ENCODE measurements at regions not wholly inside any gene's neighbourhood (a gene's known extent, or its start where the extent isn't known, plus 50 kb on each side); places are given as distances from the start of the nearest gene placed in this dataset.
A peak's percentile ranks its signal among the peaks of the same experiment; 100 is the strongest.
"Not testable (repeated sequence)": the region's sequence is repeated elsewhere in the genome, so short reads cannot be mapped to it uniquely, and the experiment has no call there.

DNA sequence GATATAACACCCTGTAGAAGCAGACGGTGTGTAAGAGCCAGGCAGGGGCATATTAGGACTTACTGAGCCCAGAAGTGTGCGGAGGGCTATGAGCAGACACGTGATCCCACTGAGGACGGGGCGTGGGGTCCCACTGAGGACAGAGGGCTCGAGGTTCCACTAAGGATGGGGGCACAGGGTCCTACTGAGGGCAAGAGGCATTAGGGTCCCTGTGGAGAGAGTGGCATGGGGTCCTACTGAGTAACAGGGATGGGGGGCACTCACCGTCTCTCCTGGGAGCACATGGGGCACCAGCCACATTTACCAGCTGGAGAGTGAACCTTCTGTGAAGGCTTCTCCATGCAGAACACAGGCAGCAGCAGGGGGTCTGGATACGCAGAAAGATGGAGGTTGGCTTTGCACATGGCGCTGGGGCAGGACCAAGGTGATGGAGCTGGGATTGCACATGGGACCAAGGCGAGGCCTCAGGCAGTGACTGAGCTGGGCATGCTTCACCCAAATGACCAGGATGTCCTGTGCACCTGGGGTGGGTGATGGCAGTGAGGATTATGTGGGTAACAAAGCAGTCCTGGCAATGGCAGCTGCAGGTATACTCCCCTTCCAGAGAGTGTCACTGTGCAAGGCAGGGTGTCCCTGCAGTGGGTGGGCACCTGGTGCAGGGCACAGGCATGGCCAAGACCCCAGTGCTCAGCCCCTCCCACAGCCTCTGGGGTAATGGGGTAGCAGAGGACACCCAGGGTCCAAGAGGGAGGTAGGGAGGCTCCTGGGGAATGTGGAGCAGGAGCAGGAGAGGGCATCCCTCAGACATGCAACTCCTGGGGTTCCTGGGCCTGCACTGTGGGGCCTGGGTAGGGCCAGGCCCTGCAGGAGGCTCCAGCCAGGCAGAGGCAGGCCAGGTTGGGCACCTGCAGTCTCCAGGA, 278.1 kb downstream of the TCERG1L start:
- DNase-seq = no peak

DNA sequence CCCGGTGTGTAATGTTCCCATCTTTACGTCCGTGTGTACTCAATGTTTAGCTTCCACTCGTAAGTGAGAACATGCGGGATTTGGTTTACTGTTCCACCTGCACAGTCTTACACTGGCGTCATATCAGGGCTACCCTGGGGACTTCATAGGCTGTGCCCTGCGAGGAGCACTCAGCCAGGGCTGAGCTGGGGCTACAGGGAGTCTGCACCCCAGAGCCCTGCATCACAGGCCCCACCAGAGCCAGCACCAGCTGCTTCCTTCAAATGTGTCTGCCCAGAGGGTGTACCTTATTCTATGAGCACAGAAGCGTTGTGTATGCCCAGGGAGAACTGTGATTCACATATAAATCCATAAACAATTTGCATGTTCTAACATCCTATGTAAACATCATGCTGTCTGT, 277.1 kb downstream of the TCERG1L start:
- no peak for DNase-seq

DNA sequence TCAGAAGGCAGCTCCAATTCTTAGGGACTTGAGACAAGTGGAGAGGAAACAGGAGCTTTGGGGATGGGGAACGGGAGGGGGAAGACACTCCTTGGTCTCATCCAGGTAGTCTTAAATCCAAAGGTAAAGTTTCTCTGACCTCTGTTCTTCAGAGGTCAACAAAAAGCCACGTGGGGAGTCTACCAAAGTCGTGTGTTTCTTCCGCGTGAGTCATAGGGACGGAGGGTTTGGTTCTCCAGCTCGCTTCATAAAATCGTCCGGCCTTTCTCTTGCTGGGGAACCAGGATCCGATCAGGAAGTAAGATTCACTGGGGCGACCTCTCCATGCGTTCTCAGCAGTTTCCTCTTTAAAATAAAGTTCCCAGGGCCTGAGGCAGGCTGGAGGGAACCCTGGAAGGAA, 275.7 kb downstream of the TCERG1L start:
- DNase-seq = no peak

DNA sequence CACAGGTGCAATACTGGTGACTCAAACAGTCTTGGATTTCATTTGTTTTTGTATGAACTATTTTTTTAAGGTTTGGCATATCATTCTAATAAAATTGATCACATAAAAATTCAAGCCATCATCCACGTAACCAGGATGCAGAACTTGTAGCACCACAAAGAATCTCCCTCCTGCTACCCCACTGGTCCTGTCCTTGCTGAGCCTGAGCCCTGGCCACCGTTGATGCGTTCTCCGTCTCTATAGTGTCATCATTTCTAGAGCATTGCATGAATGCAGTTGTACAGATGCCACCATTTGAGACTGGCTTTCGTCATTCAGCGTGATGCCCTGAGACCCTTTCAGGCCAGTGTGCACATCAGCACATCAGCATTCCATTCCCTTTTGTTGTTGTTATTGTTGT, 273.5 kb downstream of the TCERG1L start:
- DNase-seq = no peak

DNA sequence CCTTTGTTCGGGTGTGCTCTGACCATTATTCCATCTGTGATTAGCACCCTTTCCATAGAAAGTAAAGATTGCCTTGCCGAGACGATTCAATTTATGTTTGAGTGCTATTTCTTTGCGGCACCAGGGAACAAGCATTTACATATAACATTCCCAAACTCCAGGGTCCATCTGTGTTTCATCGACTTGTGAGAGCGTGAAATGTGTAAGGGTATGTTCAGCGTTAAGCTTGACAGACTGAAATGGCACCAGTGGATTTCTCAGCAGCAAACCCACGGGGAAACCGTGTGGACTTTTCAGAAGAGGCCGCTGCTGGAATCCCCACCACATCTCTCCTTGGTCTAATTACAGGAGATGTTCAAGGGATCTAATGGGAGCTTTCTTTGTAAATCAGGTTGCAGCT, 270.5 kb downstream of the TCERG1L start:
- no peak for DNase-seq

GRCh38 chr10:131041441-131041840, 270.1 kb downstream of the TCERG1L start:
- DNase-seq = peak in 2 of 3 experiments; percentile 60 to 81

- not testable (repeated sequence) for DNase-seq
These were observed 269.5 kb downstream of the TCERG1L start for GRCh38 chr10:131042015-131042414.

All from NCI-H1417 (cell line).